HG02763 (cell line): ENCODE measurements at regions not wholly inside any gene's neighbourhood (a gene's known extent, or its start where the extent isn't known, plus 50 kb on each side); places are given as distances from the start of the nearest gene placed in this dataset.

Experiments
- ATAC-seq: cut with Tn5 transposase; IDR thresholded peaks from one replicate; pipeline ENCODE4 v1.9.1; 2021; ENCODE audit warnings: mild to moderate bottlenecking, moderate library complexity; ENCODE audit not compliant: unreplicated experiment

GRCh38 chr11:23976426-23976825 is 520.4 kb upstream of the LUZP2 start:
- ATAC-seq: no peak

DNA sequence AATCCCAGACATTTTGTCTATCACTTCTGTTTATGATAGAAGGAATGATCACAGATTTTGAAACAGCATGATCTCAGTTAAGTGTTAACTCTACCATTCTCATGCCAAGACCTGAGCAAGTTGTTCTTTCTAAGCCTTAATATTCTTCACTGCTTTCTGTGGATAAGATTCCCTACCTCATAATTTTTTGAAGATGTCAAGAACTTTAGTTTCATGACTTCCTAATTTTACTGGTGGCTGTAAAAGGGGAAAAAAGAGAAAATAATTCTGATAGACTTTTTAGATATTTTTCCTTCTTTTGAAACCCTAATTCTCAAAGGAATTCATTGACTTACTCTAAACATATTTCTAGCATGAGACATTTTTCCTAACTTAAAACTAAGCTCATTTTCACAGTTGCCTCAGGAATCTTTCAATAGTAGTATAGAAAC is 520.0 kb upstream of the LUZP2 start:
- ATAC-seq: no peak

GRCh38 chr11:23988381-23989006 is 508.4 kb upstream of the LUZP2 start:
- no peak for ATAC-seq

DNA sequence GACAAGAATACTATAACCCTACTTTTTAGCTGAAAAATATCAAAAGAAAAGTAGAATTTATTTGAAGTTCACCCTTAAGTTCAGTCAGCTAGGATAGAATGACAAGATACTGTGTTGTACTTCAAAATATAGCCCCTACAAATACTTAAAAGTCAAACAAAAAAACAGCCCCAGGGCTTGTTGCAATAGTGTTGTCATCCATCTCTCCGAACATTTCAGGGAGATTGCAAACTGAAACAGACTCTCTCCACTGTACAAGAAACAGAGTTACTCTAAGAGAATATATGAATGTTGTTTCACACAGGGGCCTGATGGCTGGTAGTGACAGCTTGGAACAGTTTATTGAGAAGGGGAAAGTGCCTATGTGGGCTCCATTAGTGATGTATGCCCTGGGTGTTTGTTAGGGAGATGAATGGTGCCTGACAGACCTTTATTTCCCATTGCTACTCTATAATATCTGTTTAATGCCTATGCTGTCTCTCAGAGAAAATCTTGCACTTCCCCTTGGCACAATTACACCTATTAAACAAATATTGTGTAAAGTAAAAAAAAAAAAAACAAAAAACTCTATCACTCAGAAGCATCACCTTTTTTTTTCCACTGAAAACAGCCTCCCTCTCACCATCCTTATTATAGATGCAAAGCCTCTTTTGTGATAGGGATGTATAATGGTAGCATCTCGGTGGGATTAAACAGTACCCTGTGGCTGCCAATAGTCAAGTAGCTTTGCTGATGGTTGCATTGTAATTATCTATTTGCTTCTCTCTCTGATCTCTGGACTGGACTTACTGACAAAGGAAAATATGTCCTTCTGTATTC is 506.3 kb upstream of the LUZP2 start:
- no peak for ATAC-seq

DNA sequence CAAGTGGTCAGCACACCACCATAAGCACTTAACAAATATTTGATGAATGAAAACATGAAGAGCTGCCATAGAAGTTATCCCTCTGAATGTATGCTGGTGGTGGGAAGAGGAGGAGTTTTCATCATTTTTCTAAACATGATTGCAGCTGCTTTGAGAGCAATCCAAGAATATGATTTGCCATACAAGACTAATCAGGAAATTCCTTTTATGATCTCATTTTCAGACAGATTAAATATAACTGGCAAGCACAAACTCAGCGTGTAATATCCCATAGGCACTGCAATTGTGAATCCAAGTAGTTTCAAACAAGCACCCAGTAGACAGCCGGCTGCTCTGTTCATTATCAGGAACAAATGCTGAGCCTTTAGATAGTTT is 505.7 kb upstream of the LUZP2 start:
- no peak for ATAC-seq

- ATAC-seq: no peak
These were observed 501.0 kb upstream of the LUZP2 start for GRCh38 chr11:23995891-23996290.

GRCh38 chr11:23997356-23997755 is 499.5 kb upstream of the LUZP2 start:
- ATAC-seq: no peak

DNA sequence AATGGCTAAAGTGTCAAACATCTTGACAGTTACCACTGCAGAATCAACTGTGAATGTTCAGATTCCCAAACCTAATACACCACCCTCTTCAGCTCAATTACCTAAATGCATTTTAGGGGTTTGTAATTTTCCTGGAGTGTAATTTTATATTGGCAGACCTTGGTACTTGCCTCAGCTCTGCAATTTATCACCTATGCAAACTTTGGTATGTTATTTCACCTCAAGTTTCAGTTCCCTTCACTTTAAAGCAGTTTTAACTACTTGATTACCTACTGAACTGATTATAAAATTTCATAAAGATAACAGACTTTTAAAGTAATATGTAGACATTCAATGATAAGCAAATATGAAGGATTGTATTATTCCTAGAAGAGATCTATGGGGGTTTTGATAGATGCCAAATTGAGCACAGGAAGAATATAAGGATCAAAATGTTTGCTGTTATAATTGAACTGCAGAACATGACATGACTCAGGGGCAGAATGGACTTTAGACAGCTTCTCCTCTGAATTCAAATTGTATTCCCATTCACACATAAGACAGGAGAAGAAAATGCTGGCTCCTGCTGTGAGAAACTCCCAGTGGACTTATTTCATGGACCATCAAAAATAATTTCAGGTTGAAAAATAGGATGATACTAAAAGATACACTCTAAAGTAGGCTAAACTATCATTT is 491.5 kb upstream of the LUZP2 start:
- no peak for ATAC-seq

DNA sequence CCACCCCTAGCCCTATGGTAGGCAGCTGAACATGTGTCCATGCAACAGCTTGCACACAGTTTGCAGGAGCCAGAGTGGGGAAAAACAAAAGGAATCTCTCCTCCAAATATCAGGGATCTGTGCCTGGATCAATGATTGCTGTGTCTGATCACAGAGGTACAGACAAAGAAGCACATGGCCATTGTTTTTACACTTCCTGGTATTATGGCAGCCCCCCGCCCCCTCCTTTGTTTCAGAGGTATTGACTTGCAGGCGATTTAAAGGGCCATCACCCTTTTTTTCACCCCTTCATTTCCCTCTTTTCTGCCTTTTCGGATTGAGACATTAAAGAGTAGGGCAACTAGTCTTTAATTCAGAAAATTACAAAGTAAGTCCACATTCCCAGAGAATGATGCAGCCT is 453.0 kb upstream of the LUZP2 start:
- ATAC-seq: no peak

GRCh38 chr11:24046731-24047130 is 450.1 kb upstream of the LUZP2 start:
- ATAC-seq: no peak

DNA sequence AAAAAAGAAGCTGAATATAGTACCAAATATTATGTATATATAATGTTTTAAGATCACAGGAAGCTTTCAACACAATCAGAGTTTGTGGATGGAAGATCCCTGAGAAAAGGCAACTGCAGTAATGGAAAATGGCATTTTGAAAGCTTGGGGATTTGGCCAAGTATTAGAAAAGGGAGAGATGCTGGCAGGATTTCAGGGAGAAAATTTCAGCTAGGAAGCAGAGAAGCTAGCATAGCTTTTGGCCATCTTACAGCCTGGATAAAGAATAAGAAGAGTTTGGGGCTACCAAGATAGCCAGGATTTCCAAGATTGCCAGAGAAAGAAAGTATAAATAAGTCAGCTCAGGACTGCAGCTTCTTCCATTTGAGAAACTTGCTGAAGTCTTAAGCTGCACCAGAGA is 440.8 kb upstream of the LUZP2 start:
- ATAC-seq: no peak

GRCh38 chr11:24060125-24060524 is 436.7 kb upstream of the LUZP2 start:
- no peak for ATAC-seq

- no peak for ATAC-seq
These were observed 432.4 kb upstream of the LUZP2 start for GRCh38 chr11:24064309-24064903.

DNA sequence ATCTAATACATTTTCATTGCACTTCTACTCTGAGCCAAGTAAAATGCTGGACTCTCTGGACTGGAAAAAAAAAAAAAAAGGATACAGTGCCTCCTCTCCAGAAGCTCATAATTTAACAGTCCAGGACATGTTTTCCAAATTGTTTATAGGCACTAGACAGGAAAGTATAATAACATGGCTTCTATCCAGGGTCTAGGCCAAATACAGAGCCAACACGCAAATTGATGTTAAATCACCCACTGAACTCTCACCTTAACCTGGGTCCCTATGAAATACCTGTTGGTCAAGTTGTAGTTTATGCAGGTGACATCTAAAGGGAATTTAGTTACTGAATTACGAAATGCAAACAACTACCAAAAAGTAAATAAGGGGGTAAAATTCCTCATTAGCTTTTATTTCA is 428.7 kb upstream of the LUZP2 start:
- no peak for ATAC-seq

- ATAC-seq: no peak
These were observed 426.4 kb upstream of the LUZP2 start for GRCh38 chr11:24070435-24070834.

- ATAC-seq: no peak
These were observed 418.8 kb upstream of the LUZP2 start for GRCh38 chr11:24078018-24078417.

DNA sequence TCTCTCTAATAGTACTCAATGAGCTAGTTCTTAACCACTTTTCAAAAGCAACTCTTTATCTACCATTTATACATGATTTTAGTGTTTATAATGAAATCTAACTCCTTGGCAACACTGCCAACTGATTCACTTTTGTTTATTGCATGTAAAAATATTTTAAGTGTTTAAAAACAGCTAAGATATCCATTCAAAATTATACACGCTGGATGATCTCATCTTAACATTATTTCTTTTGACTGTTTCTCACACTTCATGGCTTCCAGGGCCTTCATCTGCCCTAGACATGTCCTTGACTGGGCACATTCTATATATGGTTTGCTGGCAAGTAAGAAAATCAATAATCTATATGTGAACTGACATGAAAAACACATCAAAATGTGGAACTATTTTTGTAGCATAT is 414.6 kb upstream of the LUZP2 start:
- ATAC-seq: no peak

DNA sequence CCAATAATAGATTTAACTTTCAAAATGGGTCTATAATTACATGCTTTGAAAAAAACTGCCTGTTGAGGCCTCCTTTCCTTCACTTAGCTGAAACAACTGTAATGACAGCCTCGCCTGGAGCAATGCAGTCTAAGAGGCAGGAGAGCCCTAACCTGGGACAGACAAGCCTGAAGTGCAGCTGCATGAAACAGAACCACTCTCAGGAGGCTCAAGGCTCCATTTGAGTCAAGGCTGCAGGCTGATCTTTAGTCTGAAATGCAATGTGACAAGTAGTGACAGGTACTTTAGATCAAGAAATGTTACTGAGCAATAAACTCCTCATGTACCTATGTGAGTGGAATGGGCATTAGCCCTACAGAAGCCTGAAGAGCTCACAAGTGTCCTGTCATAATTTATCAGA is 414.0 kb upstream of the LUZP2 start:
- ATAC-seq: no peak

- no peak for ATAC-seq
These were observed 411.9 kb upstream of the LUZP2 start for GRCh38 chr11:24084956-24085355.

DNA sequence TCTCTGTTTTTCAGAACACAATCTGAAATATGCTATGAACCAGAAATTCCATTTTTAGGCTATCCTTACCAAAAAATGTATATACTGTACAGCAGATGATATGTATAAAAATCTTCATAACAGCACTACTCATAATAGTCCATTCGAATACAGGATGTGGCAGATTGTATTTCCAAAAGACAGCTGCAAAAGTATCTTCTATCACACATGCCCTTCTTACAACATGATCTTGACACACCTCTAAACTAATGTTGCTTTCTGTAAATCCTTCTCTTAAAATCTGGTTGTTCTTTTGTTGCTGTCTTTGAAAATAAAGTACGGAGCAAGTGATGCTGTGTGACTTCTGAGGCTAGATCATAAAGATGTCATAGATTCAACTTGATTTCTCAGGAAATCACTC is 409.9 kb upstream of the LUZP2 start:
- ATAC-seq: no peak

DNA sequence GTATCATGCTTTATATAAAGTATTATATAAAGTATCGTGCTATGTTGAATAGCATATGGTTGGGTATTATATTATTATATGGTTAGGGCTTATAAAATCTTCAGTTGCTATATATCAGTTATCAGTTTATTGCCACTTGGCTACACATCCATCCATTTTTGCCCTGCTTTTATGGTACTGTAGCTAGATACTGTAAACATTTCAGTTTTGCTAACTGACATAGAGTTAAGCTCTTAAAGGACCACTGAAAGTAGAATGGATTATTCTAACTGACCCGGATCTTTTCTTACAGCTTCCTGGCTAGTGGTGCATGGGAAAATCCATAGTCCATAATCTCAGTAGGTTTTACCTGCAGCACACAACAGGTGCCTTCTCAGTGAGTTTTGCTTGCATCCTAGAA is 405.3 kb upstream of the LUZP2 start:
- ATAC-seq: no peak

DNA sequence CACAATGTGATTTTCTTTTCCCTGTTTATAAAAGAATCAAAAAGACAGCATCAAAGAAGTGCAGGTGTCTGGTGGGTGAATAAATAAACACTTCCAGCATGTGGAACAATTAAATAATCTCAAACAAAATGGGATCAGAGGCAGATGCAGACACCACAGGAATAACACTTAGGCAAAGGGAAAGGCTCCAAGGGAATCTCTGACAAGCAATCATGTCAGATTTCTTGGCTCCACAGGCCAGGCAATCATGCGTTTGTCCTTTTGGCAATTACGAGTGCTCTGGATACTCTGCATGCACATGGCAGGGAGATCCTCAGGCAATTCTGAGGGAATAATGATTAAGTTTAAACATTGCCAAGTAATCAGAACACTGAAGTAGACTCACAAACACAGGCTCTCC is 403.5 kb upstream of the LUZP2 start:
- ATAC-seq: no peak
